ENCODE measurements at regions not wholly inside any gene's neighbourhood (a gene's known extent, or its start where the extent isn't known, plus 50 kb on each side); places are given as distances from the start of the nearest gene placed in this dataset.

DNA sequence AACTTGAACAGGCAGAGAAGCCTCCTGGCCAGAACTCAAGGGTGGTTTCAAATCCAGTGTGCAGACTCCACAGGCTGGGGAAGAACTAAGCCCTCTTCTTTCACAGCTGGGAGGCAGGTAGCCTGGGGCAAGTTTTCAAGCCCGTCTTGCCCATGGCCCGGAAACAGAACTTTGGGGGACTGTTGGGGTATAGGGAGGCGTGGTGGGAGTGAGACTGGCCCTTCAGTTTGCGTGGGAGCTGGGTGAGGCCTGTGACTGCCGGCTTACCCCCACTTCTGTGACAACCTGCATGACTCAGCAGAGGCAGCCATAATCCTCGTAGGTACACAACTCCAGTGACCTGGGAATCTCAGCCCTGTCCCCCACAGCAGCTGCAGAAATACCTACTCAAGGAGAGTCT is 1125.7 kb downstream of the HACE1 start:
- Histone ChIP-seq H3K9me3 (ENCODE audit: insufficient read depth in 2 of 2, low read depth in 1 of 2, low read length in 1 of 2) (0 out of 4 replicates have a peak, but pooled peaks cover 0 to 3% of the 10 kb centered on the region in 2 experiments), H3K27ac (ENCODE audit: low read depth, low read length) (no peak overlapping the region), H2BK12ac (ENCODE audit: low read depth, low read length) (no peak overlapping the region), H3K56ac (replicated peaks; ENCODE audit: insufficient read length, low read depth, low read length) (no peak overlapping the region), H3K27me3 (replicated peaks in 1 of 4; ENCODE audit: control insufficient read depth in 3 of 4, extremely low read depth in 1 of 4, insufficient read depth in 3 of 4, low read length in 3 of 4) (no peaks in the 10 kb centered on the region), H2BK20ac (ENCODE audit: low read length) (no peak overlapping the region), H3K4me1 (replicated peaks in 1 of 4; ENCODE audit: control insufficient read depth in 3 of 4, insufficient read depth in 4 of 4, low read length in 3 of 4) (no peaks in the 10 kb centered on the region), H3K18ac (ENCODE audit: extremely low read depth, low read length) (no peak overlapping the region), H3K9ac (replicated peaks in 1 of 4; ENCODE audit: extremely low read depth in 1 of 4, low read depth in 3 of 4, low read length in 3 of 4) (no peak overlapping the region), H4K20me1 (replicated peaks in 1 of 2; ENCODE audit: control insufficient read depth in 1 of 2, insufficient read depth in 2 of 2, low read length in 2 of 2) (no peaks in the 10 kb centered on the region), H3K23me2 (ENCODE audit: low read depth, low read length) (peaks cover 2% of the 10 kb centered on the region; the same call in 1 of the 2 replicates), H3K36me3 (ENCODE audit: control insufficient read depth in 2 of 4, insufficient read depth in 4 of 4, low read length in 3 of 4) (no peaks in the 10 kb centered on the region), H3K79me2 (ENCODE audit: control insufficient read depth in 1 of 2, insufficient read depth in 2 of 2, low read length in 2 of 2) (no peaks in the 10 kb centered on the region), H3K4ac (replicated peaks; ENCODE audit: insufficient read length, low read depth, low read length) (no peak overlapping the region), H3K4me3 (ENCODE audit: extremely low read depth in 1 of 4, insufficient read depth in 2 of 4, low read depth in 3 of 4, low read length in 4 of 4) (no peak overlapping the region), H2AFZ (ENCODE audit: low read length) (no peak overlapping the region), H2BK15ac (ENCODE audit: low read length) (no peak overlapping the region), H4K8ac (ENCODE audit: extremely low read depth, insufficient read depth, low read length) (no peak overlapping the region), H3K14ac (ENCODE audit: insufficient read length) (no peak overlapping the region), H4K5ac (ENCODE audit: insufficient read length, low read depth, low read length) (no peak overlapping the region), H2BK5ac (ENCODE audit: low read depth, low read length) (no peak overlapping the region), H3K23ac (ENCODE audit: insufficient read length) (no peak overlapping the region), H3K79me1 (ENCODE audit: low read depth, low read length) (no peaks in the 10 kb centered on the region), H3K4me2 (ENCODE audit: insufficient read depth in 1 of 2, low read depth in 2 of 2, low read length in 2 of 2) (no peak overlapping the region), H2BK120ac (replicated peaks; ENCODE audit: low read depth, low read length) (no peak overlapping the region), H2AK5ac (ENCODE audit: low read depth, low read length) (no peak overlapping the region), H4K91ac (replicated peaks; ENCODE audit: insufficient read length, low read length) (no peak overlapping the region)
- FAIRE-seq (no peak), DNase-seq (ENCODE audit: low read depth in 1 of 2, low spot score in 2 of 2) (no peak)
- TF ChIP-seq SIX5 (IDR thresholded peaks at IDR 0.05; ENCODE audit: low read depth, low read length) (no peak), RAD21 (IDR thresholded peaks at IDR 0.05 in 1 of 2, conservative IDR thresholded peaks at IDR 0.05 in 1 of 2; ENCODE audit: low read depth in 2 of 2, low read length in 2 of 2) (no peak), KDM5A (IDR thresholded peaks at IDR 0.05; ENCODE audit: low read length) (no peak), JUND (IDR thresholded peaks at IDR 0.05; ENCODE audit: low read length) (no peak), HDAC2 (IDR thresholded peaks at IDR 0.05; ENCODE audit: borderline replicate concordance in 1 of 2, low read depth in 2 of 2, low read length in 2 of 2) (no peak), TBP (IDR thresholded peaks at IDR 0.05; ENCODE audit: low read depth, low read length) (no peak), POLR2A (IDR thresholded peaks at IDR 0.05; ENCODE audit: control extremely low read depth in 1 of 2, low read depth in 2 of 2, low read length in 2 of 2) (no peak), CHD2 (IDR thresholded peaks at IDR 0.05; ENCODE audit: low read length) (no peak), BCL11A (IDR thresholded peaks at IDR 0.05; ENCODE audit: low read depth in 2 of 2, low read length in 2 of 2) (no peak)
- TF ChIP-seq, protein P1, sequence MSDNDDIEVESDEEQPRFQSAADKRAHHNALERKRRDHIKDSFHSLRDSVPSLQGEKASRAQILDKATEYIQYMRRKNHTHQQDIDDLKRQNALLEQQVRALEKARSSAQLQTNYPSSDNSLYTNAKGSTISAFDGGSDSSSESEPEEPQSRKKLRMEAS (IDR thresholded peaks at IDR 0.05), result no peak
- TF ChIP-seq, protein P2, sequence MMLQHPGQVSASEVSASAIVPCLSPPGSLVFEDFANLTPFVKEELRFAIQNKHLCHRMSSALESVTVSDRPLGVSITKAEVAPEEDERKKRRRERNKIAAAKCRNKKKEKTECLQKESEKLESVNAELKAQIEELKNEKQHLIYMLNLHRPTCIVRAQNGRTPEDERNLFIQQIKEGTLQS (IDR thresholded peaks at IDR 0.05; ENCODE audit: insufficient read depth, low read depth, low read length), result no peak
- CTCF ChIA-PET (ENCODE audit: partially characterized antibody), result no interaction called here
- POLR2A ChIA-PET (ENCODE audit: partially characterized antibody), result no interaction called here
- 100% methylated on average over 5 of the region's 6 CpGs; no CpG with 5 or more reads in 1 of the 2 experiments for WGBS, 2 experiments (ENCODE audit: extremely low coverage in 1 of 2, insufficient coverage in 1 of 2, insufficient read length in 1 of 2, insufficient replicate concordance in 2 of 2, low coverage in 1 of 2, low lambda C conversion rate in 2 of 2, missing lambda C conversion rate in 1 of 2)

Measured in H1 (cell line).